GM21825 (cell line): ENCODE measurements at regions not wholly inside any gene's neighbourhood (a gene's known extent, or its start where the extent isn't known, plus 50 kb on each side); places are given as distances from the start of the nearest gene placed in this dataset.
"Not testable (repeated sequence)": the region's sequence is repeated elsewhere in the genome, so short reads cannot be mapped to it uniquely, and the experiment has no call there.

ENCODE experiments used
- ATAC-seq: cut with Tn5 transposase; IDR thresholded peaks from one replicate; pipeline ENCODE4 v1.9.1; 2021; ENCODE audit warnings: mild to moderate bottlenecking, moderate library complexity; ENCODE audit not compliant: unreplicated experiment

- ATAC-seq, result no peak
Measured at GRCh38 chr4:156118507-156119220, 165.0 kb upstream of the CTSO start.

DNA sequence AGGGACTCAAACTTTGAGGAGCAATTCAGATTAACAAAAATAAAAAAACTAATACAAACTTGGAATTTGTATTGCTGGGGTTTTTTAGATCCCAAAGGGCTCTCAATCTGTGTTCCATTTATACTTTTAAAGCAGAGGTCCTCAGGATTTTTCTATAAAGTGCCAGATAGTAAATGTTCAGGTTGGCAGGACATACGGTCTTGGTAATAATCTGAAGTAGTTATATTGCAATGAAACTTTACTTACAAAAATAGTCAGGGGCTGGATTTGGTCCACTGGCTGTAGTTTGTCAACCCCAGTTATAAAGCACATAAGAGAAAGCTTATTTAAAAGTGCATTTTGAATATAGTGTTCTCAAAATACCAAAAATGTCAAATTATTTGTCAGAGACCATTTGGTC lies 164.1 kb upstream of the CTSO start:
- ATAC-seq, result no peak

- no peak for ATAC-seq
Measured at GRCh38 chr4:156116991-156117390, 163.3 kb upstream of the CTSO start.

DNA sequence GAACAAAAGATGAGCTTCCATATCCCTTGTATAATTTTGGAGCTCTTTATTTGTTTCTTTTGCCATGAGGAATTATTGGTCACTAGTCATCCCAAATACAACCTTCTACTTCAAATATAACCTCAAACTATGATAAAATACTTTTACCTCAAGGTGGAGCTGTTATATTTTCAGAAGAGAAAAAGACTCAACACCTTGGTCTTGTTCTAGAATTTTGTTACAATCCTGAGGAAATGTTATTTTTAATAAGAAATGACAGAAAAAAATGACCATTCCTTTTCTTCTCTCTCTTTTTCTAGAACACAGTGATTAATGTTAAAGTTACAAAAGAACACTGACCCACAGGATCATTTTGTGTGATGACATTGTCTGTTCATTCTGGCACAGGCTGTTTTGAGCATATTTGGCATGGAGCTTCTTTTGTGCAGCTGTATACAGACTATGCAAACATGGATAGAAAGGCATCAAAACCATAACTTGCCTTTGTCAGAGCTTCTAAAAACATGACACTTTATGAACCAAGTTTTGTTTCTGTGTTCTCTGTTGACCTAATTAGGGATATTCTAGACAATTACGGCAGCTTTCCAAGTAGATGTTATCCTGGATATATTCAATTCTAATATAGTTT lies 159.6 kb upstream of the CTSO start:
- no peak for ATAC-seq

- ATAC-seq, result no peak
Measured at GRCh38 chr4:156111686-156112085, 158.0 kb upstream of the CTSO start.

DNA sequence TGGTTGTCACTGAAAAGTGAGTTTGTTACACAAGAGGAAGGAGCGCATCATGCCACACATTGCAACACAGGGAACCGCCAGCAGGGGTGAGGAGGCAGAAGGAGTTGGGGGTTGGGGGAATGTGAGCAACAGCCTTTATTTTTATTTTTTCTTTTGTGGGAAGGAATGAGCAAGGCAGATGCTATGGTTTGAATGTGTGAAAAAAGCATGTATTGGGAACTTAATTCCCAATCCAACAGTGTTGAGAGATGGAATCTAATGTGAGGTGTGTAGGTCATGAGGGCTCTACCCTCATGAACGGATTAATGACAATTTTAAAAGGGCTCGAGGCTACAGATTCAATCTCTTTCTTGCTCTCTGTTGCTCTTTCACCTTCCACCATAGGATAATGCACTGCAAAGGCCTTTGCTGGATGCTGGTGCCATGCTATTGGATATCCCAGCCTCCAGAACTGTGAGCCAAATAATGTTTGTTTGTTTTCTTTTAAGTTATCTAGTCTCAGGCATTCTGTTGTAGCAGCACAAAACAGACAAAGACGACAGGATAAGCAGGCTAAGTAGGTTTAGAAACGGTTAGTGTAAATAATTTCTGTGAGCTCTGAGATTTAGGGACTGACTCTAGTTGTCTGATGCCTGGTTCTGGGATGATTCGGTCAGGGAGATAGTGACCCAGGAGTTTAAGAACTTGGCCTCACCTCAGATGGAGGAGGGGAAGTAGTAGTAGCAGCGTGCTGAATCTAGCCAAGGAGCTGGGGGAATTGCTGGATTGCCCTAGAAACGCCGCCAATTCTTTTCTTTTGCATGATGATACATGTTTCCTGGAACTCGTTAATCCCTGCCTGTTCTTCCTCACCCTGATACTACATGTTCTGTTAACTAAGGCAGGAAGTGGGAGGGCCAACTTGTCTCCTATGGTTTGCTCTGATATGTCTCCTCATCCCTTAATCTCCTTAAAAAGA lies 156.6 kb upstream of the CTSO start:
- ATAC-seq, result no peak

DNA sequence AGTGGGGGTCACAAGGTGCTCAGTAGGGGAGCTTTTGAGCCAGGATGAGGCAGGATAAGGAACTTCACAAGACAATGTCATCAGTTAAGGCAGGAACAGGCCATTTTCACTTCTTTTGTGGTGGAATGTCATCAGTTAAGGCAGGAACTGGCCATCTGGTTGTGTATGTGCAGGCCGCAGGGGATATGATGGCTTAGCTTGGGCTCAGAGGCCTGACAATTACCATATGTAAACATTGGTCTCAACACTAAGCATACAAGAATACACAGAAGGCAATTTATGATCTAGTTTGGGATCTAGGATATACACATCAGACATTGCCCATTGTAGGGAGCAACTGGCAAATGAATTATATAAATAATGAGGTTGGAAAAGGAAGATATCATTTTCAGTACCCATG lies 155.4 kb upstream of the CTSO start:
- ATAC-seq, result not testable (repeated sequence)

- no peak for ATAC-seq
Measured at GRCh38 chr4:156103311-156103710, 149.6 kb upstream of the CTSO start.

DNA sequence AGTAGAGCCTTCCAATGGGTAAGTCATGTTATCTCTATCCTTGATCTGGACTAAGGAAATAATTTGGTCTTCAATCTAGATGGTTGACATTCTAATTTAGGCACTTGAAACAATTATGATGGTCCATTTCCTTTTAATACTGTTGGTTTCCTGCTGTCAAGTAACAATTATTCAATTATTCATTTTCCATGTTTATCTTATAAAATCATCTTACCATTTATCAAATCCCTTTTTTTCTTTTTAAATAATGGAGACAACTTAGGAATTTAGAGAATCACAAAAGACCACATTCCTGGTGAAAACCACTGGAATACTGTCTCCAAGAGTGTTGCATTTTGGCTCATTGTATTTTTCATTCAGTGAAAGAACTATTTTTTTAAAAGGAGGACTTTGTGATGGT lies 148.7 kb upstream of the CTSO start:
- no peak for ATAC-seq

- no peak for ATAC-seq
Measured at GRCh38 chr4:156101571-156101970, 147.9 kb upstream of the CTSO start.

DNA sequence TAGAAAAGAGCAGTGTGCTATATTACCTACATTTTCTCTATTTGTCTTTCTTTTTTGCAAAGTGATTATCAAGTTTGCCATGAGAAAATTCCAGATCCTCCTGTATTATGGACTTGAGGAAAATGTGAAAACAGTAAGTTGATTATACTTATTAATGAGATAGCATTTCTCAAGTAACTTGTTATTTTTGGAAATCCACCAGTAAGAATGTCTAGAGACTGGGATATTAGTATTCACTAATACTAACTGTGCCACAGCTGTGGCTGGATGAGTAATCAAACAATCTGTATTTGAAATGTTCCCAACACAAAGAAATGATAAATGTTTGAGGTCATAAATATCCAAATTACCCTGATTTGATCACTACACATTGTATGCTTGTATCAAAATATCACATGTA lies 147.0 kb upstream of the CTSO start:
- no peak for ATAC-seq

GRCh38 chr4:156098805-156099204 lies 145.1 kb upstream of the CTSO start:
- ATAC-seq, result no peak

DNA sequence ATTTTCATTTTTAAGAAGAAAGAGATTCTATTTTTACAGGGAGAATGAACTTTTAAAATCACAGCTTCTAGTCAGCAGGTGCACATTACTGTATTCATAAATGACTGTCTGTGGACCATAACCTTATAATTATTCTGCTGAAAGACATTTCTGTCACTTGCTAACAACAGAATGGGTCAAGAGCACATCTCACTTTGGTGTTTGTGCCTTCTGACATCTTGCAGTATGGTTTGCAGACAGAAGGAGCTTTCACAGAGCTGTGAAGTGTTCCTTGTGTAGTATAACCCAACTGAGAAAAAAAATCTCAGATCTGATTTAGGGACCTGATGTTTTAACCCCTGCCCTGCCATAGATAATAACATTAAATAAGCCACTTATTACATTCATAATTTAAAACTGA lies 131.4 kb upstream of the CTSO start:
- ATAC-seq, result no peak

DNA sequence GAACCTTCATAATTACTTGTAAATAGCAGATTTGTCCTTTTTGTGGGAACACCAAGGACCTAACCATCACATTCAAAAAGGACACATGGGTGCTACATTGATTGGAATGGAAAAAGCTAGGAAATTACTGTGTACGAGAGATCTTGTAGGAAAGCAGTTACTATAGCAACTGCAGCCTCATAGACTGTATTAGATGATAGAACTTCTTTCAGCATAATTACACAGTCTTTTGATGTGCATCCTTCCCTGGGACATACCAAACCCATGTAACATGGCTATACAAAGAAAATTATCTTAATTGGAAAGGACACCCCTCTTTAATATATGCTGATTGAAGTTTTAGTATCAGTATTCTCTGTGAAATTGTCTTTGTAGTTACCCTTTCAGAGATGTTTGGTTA lies 130.7 kb upstream of the CTSO start:
- no peak for ATAC-seq

DNA sequence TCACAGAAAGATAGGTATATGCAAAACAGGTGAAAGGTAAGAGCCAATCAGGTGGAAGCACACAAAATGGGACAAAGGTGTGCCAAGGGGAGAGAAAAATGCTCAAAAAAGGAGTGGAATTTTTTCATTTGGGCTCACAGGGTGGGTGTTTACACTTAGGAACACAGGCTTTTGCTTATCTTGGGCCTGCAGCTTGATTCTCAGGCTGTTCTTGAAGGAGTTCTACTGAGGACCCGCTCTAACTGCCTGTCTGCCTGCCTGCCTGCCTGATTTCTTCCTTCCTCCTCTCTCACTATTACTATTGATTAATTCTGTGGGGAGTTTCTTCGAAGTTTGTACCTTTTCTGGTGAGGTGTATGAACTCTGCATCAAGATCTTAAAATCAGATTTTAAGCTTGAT lies 120.3 kb upstream of the CTSO start:
- no peak for ATAC-seq

GRCh38 chr4:156060661-156061060 lies 107.0 kb upstream of the CTSO start:
- ATAC-seq, result no peak

DNA sequence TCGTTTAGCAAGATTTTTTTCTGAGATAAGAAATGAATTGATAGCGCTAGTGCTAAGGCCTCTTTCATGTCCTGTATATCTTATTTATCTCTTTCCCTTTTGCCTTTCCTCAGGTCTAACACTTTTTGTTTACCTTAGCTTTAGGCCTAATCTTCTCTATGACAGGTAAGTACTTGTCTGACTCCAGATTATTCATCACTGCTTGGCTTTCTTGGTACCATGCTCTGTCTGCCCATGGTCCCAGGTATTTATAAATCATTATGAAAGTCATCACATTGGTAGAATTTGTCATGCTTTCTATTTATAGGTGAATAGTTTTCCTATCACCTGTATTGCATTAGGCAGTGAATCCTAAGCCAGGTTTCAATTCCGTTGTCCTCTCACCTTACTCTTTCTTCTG lies 99.5 kb upstream of the CTSO start:
- no peak for ATAC-seq

DNA sequence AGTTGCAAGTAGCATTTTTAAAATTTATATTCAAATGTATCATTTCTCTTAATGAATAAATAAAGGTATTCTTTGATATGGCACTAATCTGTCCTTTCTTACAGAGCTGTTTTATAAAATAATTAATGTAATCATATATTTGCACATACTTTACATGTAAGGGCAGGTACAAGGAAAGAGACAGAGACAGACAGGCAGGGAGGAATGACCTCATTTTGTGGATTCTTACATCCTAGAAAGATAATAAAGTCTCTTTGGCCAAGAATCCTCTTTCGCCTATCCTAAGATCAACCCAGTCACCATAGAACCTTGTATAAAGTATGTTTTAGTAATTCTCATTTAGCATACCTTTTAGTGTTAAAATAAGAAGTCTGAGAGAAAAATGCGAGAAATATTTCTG lies 98.5 kb upstream of the CTSO start:
- ATAC-seq, result no peak

- ATAC-seq, result no peak
Measured at GRCh38 chr4:156038772-156039171, 85.1 kb upstream of the CTSO start.

- no peak for ATAC-seq
Measured at GRCh38 chr4:156036496-156036895, 82.8 kb upstream of the CTSO start.

DNA sequence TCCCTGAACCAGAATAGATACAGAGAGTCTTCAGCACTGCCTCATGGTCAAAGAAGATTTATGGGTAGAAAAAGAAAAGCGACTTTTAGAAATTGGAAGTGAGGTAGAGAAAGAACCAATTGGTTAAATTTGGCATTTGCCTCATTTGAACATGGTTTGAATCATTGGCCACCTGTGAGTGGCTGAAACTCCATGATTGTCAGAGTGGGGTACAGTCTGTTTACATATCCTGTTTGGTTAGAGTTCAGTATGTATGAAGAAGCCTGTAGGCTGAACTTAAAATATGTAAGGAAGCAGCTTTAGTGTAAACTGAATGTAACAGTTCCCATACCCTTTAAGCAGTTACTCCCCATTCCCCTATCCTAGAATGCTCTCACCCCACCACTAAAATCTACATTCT lies 76.0 kb upstream of the CTSO start:
- ATAC-seq, result no peak

- ATAC-seq, result no peak
Measured at GRCh38 chr4:156021298-156021697, 67.6 kb upstream of the CTSO start.
